CD14-positive monocyte (primary cell): ENCODE measurements at regions not wholly inside any gene's neighbourhood (a gene's known extent, or its start where the extent isn't known, plus 50 kb on each side); places are given as distances from the start of the nearest gene placed in this dataset.
A peak's percentile ranks its signal among the peaks of the same experiment; 100 is the strongest.

Experiments
- DNase-seq, 3 donors: peaks; one replicate each; pipeline ENCODE4 v3.0.0-alpha.2; 2011 to 2022
- H2AFZ ChIP-seq: 2 replicates; pipeline ENCODE4 v1.6.0; 2012; ENCODE audit warnings: mild to moderate bottlenecking, low read depth, low read length, inconsistent platforms; ENCODE audit not compliant: insufficient read depth, poor library complexity, severe bottlenecking
- H3K27ac ChIP-seq, 2 donors: 1 replicate in 1 of 2; 2 replicates in 1 of 2; pipeline ENCODE4 v1.5.1; 2012 to 2013; ENCODE audit warnings: low read length in 2 of 2, control low read depth in 1 of 2, inconsistent platforms in 1 of 2, low read depth in 1 of 2, mild to moderate bottlenecking in 1 of 2
- H3K27me3 ChIP-seq, 2 donors: one replicate each; pipeline versions ENCODE4 v1.6.0 to v1.6.1; 2011 to 2013; ENCODE audit warnings: low read length in 2 of 2; ENCODE audit not compliant: control insufficient read depth in 2 of 2, insufficient read depth in 2 of 2
- H3K36me3 ChIP-seq, 2 donors: replicated peaks in 1 of 2; 1 replicate in 1 of 2; 2 replicates in 1 of 2; pipeline versions ENCODE4 v1.5.1 to v1.6.1; 2012 to 2013; ENCODE audit warnings: low read length in 2 of 2, control low read depth in 1 of 2, inconsistent platforms in 1 of 2, mild to moderate bottlenecking in 1 of 2; ENCODE audit not compliant: insufficient read depth in 2 of 2, control insufficient read depth in 1 of 2
- H3K4me1 ChIP-seq, 2 donors: 1 replicate in 1 of 2; 2 replicates in 1 of 2; pipeline versions ENCODE4 v1.5.1 to v1.6.1; 2012 to 2013; ENCODE audit warnings: low read length in 2 of 2, control low read depth in 1 of 2, inconsistent platforms in 1 of 2, mild to moderate bottlenecking in 1 of 2, moderate library complexity in 1 of 2; ENCODE audit not compliant: insufficient read depth in 2 of 2, control insufficient read depth in 1 of 2
- H3K4me2 ChIP-seq: replicated peaks from 2 replicates; pipeline ENCODE3; 2012; ENCODE audit warnings: low read length, moderate library complexity, mild to moderate bottlenecking; ENCODE audit not compliant: poor library complexity, severe bottlenecking; ENCODE audit errors: extremely low read depth
- H3K4me3 ChIP-seq, 3 experiments: fragments of 200-600 bp in 1 of 3; sonication (generic) in 1 of 3; replicated peaks in 1 of 3; 1 replicate in 2 of 3; 2 replicates in 1 of 3; pipeline ENCODE4 v1.5.1; 2011 to 2013; ENCODE audit warnings: low read length in 3 of 3, mild to moderate bottlenecking in 3 of 3, control low read depth in 2 of 3, low read depth in 2 of 3, inconsistent platforms in 1 of 3, moderate library complexity in 1 of 3
- H3K79me2 ChIP-seq: 2 replicates; pipeline ENCODE4 v1.6.0; 2012; ENCODE audit warnings: mild to moderate bottlenecking, control low read depth, inconsistent platforms, low read length, moderate library complexity; ENCODE audit not compliant: insufficient read depth
- H3K9ac ChIP-seq: 2 replicates; pipeline ENCODE4 v1.6.0; 2017; ENCODE audit warnings: low read length, mild to moderate bottlenecking; ENCODE audit not compliant: insufficient read depth, poor library complexity, severe bottlenecking
- H3K9me3 ChIP-seq, 2 donors: replicated peaks in 1 of 2; 1 replicate in 1 of 2; 2 replicates in 1 of 2; pipeline versions ENCODE4 v1.5.1 to v1.6.1; 2012 to 2013; ENCODE audit warnings: low read length in 2 of 2, control low read depth in 1 of 2; ENCODE audit not compliant: control insufficient read depth in 1 of 2, insufficient read depth in 1 of 2
- H4K20me1 ChIP-seq: 2 replicates; pipeline ENCODE4 v1.6.0; 2012; ENCODE audit warnings: mild to moderate bottlenecking, low read length, control low read depth, moderate library complexity; ENCODE audit not compliant: insufficient read depth
- H3K27ac Mint-ChIP-seq, 7 donors: one replicate each; pipeline ENCODE4 v1.8.0; 2020; ENCODE audit warnings: mild to moderate bottlenecking in 7 of 7, mixed read lengths in 7 of 7, moderate library complexity in 6 of 7, inconsistent platforms in 2 of 7
- H3K27me3 Mint-ChIP-seq, 3 donors: one replicate each; pipeline ENCODE4 v1.8.0; 2021 to 2022; ENCODE audit warnings: low read depth in 3 of 3, mild to moderate bottlenecking in 3 of 3, mixed read lengths in 3 of 3, moderate library complexity in 3 of 3, inconsistent platforms in 1 of 3
- H3K36me3 Mint-ChIP-seq, 2 donors: one replicate each; pipeline ENCODE4 v1.8.0; 2020; ENCODE audit warnings: mixed read lengths in 2 of 2, inconsistent platforms in 1 of 2, mild to moderate bottlenecking in 1 of 2
- H3K4me1 Mint-ChIP-seq: one replicate; pipeline ENCODE4 v1.8.0; 2020; ENCODE audit warnings: mild to moderate bottlenecking, mixed read lengths
- H3K4me3 Mint-ChIP-seq, 2 donors: one replicate each; pipeline ENCODE4 v1.8.0; 2020; ENCODE audit warnings: mild to moderate bottlenecking in 2 of 2, mixed read lengths in 2 of 2, moderate library complexity in 1 of 2
- H3K9me3 Mint-ChIP-seq, 7 donors: one replicate each; pipeline ENCODE4 v1.8.0; 2020 to 2022; ENCODE audit warnings: mixed read lengths in 7 of 7, mild to moderate bottlenecking in 6 of 7, moderate library complexity in 6 of 7, inconsistent platforms in 2 of 7
- WGBS: methylation state at CpG from one replicate; pipeline ENCODE4 v1.1.5; 2013; ENCODE audit warnings: missing lambda C conversion rate; ENCODE audit not compliant: insufficient coverage; 5-methylcytosine and 5-hydroxymethylcytosine counted together
- intact Hi-C, 2 donors: fragments of 100-400 bp; cut with micrococcal nuclease; formaldehyde crosslinking; loops; one replicate each; pipeline versions ENCODE4 v1.15.0 to v1.15.1; 2023
- TF ChIP-seq, protein P1 (sequence below): fragments of 200-600 bp; IDR thresholded peaks from one replicate; pipeline ENCODE4 v1.8.0; 2022; ENCODE audit warnings: antibody characterized with exemption, mild to moderate bottlenecking

DNA sequence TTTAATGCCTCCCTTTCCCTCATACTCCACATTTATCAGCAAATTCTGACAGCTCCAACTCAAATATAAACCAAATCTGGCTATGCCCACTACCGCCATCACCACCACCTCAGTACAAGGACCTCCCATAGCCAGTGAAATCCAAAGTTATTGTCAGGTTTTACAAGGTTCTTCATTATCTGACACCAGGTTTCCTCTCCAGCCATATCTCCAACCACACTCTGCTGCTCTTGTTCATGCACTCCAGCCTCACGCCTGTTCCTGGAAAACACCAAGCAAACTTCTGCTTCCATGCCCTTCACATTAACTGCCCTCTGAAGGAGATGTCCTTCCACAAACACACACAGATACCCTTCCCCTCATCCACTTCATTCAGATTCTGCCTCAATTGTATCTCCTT is 102.2 kb upstream of the MIR17HG start:
- Histone ChIP-seq H3K4me1 (no peaks in the 10 kb centered on the region), H3K9me3 (no peaks in the 10 kb centered on the region), H4K20me1 (no peaks in the 10 kb centered on the region), H3K4me3 (no peak overlapping the region), H2AFZ (no peak overlapping the region), H3K27ac (no peak overlapping the region), H3K4me2 (no peak overlapping the region), H3K79me2 (no peaks in the 10 kb centered on the region), H3K36me3 (no peaks in the 10 kb centered on the region), H3K9ac (no peak overlapping the region), H3K27me3 (no peaks in the 10 kb centered on the region)
- 65% methylated on average over 2 of the region's 2 CpGs for WGBS
- DNase-seq = no peak
- Mint-ChIP-seq H3K9me3 (peaks cover 0 to 5% (median 3%) of the 10 kb centered on the region in 7 donors), H3K4me3 (no peak overlapping the region), H3K27me3 (peaks cover 0 to 2% (median 0%) of the 10 kb centered on the region in 3 donors), H3K4me1 (peaks cover 4% of the 10 kb centered on the region), H3K36me3 (no peaks in the 10 kb centered on the region), H3K27ac (no peak overlapping the region)
- TF ChIP-seq, protein P1, sequence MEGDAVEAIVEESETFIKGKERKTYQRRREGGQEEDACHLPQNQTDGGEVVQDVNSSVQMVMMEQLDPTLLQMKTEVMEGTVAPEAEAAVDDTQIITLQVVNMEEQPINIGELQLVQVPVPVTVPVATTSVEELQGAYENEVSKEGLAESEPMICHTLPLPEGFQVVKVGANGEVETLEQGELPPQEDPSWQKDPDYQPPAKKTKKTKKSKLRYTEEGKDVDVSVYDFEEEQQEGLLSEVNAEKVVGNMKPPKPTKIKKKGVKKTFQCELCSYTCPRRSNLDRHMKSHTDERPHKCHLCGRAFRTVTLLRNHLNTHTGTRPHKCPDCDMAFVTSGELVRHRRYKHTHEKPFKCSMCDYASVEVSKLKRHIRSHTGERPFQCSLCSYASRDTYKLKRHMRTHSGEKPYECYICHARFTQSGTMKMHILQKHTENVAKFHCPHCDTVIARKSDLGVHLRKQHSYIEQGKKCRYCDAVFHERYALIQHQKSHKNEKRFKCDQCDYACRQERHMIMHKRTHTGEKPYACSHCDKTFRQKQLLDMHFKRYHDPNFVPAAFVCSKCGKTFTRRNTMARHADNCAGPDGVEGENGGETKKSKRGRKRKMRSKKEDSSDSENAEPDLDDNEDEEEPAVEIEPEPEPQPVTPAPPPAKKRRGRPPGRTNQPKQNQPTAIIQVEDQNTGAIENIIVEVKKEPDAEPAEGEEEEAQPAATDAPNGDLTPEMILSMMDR = no peak
- intact Hi-C loops = no loop called here

DNA sequence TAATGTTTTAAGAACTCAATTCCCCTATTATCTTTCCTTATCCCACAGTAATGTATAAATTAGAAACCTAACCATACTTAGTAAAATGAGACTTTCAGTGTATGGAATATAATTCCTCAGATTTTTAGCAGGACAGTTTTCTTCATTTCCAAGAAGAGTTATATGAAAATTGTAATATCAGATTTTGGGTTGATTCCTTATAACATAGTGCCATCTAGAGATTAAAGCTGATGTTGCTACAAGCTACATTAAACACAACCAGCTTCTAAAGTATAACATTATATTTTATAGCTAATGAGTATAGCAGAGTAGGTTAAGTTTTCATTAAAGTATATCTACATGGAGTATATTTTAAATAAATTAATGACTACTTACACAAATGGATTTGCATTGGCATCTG is 99.7 kb upstream of the MIR17HG start:
- peaks cover 0 to 2% (median 0%) of the 10 kb centered on the region in 3 donors for H3K27me3 Mint-ChIP-seq

More for the DNA sequence above, 99.7 kb upstream of the MIR17HG start:
- no peaks in the 10 kb centered on the region for H3K79me2 ChIP-seq
- Mint-ChIP-seq H3K27ac (no peak overlapping the region), H3K9me3 (peaks cover 0 to under 1% (median 0%) of the 10 kb centered on the region in 7 donors), H3K4me3 (no peak overlapping the region), H3K4me1 (peaks cover 4% of the 10 kb centered on the region), H3K36me3 (no peaks in the 10 kb centered on the region)
- H3K9me3 ChIP-seq = no peaks in the 10 kb centered on the region
- H3K27me3 ChIP-seq = no peaks in the 10 kb centered on the region
- H3K4me2 ChIP-seq = no peak overlapping the region
- TF ChIP-seq, protein P1 = peak; percentile 27
- no peaks in the 10 kb centered on the region for H3K36me3 ChIP-seq
- H3K4me1 ChIP-seq = no peaks in the 10 kb centered on the region
- peak in 1 of 3 donors; percentile 0 for DNase-seq
- H3K27ac ChIP-seq = no peak overlapping the region
- intact Hi-C loops = no loop called here
- H3K4me3 ChIP-seq = no peak overlapping the region
- no peaks in the 10 kb centered on the region for H4K20me1 ChIP-seq
- no peak overlapping the region for H2AFZ ChIP-seq
- no peak overlapping the region for H3K9ac ChIP-seq
